ENCODE measurements at regions not wholly inside any gene's neighbourhood (a gene's known extent, or its start where the extent isn't known, plus 50 kb on each side); places are given as distances from the start of the nearest gene placed in this dataset.
"Not testable (repeated sequence)": the region's sequence is repeated elsewhere in the genome, so short reads cannot be mapped to it uniquely, and the experiment has no call there.

- Histone ChIP-seq H3K27me3 (ENCODE audit: control insufficient read depth, insufficient read depth, low read length) (peaks cover 10% of the 10 kb centered on the region), H3K27ac (ENCODE audit: low read length) (no peak overlapping the region), H3K9me3 (replicated peaks; ENCODE audit: control insufficient read depth, low read depth, low read length) (no peaks in the 10 kb centered on the region), H3K4me3 (ENCODE audit: low read length) (no peak overlapping the region), H3K36me3 (ENCODE audit: control insufficient read depth, insufficient read depth, low read length) (no peaks in the 10 kb centered on the region), H3K4me1 (ENCODE audit: control insufficient read depth, insufficient read depth, low read length) (peaks cover 9% of the 10 kb centered on the region)
- no peak for DNase-seq
- 60% methylated on average over 2 of the region's 6 CpGs for WGBS (ENCODE audit: insufficient coverage)
Observed at GRCh38 chr10:117492504-117492903, 50.0 kb upstream of the EMX2 start.

DNA sequence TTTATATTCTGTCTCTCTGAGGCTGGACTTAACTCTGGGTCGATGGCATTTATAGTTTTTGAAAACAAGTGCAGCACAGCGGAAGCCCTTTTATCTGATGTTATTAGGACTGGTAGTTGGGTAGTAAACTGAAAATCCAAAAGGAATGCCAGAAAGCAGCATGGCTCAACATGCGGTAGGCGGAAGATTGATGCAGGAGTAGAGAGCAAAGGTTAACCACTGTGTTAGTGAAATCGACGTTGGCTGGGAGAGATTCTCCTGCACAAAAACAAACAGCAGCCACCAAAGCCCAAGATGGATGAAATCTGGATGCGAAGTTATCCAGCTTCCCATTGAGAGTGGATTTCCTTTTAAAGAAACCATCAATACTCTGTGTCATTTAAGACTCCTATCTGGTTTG, 54.5 kb upstream of the EMX2 start:
- H3K27me3 ChIP-seq (ENCODE audit: control insufficient read depth, insufficient read depth, low read length), result peaks cover 6% of the 10 kb centered on the region
- H3K4me1 ChIP-seq (ENCODE audit: control insufficient read depth, insufficient read depth, low read length), result peaks cover 5% of the 10 kb centered on the region
- 63% methylated on average over 6 of the region's 7 CpGs for WGBS (ENCODE audit: insufficient coverage)
- H3K4me3 ChIP-seq (ENCODE audit: low read length), result no peak overlapping the region
- no peak overlapping the region for H3K27ac ChIP-seq (ENCODE audit: low read length)
- H3K36me3 ChIP-seq (ENCODE audit: control insufficient read depth, insufficient read depth, low read length), result no peaks in the 10 kb centered on the region
- H3K9me3 ChIP-seq (replicated peaks; ENCODE audit: control insufficient read depth, low read depth, low read length), result no peaks in the 10 kb centered on the region
- DNase-seq, result no peak

GRCh38 chr10:117486606-117487005, 55.9 kb upstream of the EMX2 start:
- Histone ChIP-seq H3K27me3 (ENCODE audit: control insufficient read depth, insufficient read depth, low read length) (no peaks in the 10 kb centered on the region), H3K36me3 (ENCODE audit: control insufficient read depth, insufficient read depth, low read length) (no peaks in the 10 kb centered on the region), H3K4me1 (ENCODE audit: control insufficient read depth, insufficient read depth, low read length) (peaks cover 5% of the 10 kb centered on the region), H3K9me3 (replicated peaks; ENCODE audit: control insufficient read depth, low read depth, low read length) (no peaks in the 10 kb centered on the region), H3K27ac (ENCODE audit: low read length) (no peak overlapping the region), H3K4me3 (ENCODE audit: low read length) (no peak overlapping the region)
- DNase-seq, result no peak
- no CpG with 5 or more reads among the region's 4 CpGs for WGBS (ENCODE audit: insufficient coverage)

DNA sequence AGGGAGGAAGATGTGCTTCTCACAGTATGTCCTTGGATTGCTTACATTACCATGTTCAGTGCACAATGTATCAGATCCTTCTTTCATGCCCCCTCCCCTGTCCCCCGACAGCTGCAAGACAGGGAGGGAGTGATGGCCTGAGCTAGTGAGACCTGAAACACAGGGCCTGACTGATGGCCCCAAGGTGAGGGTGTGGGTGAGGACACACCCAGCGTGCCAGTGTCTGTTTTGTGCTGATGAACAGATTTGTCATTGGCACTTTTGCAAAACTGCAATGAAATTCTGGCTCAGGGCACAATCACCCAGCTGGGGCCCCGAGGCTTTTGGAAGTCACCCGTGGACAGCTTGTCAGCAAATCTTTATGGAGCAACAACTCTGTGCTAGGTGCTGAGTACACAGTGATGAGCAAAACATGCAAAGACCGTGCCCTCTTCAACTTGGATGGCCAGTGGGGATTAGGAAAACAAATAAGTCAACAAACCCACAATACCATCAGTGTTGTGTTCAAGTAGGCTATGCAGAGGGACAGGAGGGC, 59.4 kb upstream of the EMX2 start:
- H3K4me3 ChIP-seq (ENCODE audit: low read length), result no peak overlapping the region
- no peak for DNase-seq
- H3K4me1 ChIP-seq (ENCODE audit: control insufficient read depth, insufficient read depth, low read length), result no peaks in the 10 kb centered on the region
- H3K36me3 ChIP-seq (ENCODE audit: control insufficient read depth, insufficient read depth, low read length), result no peaks in the 10 kb centered on the region
- H3K27ac ChIP-seq (ENCODE audit: low read length), result no peak overlapping the region
- H3K9me3 ChIP-seq (replicated peaks; ENCODE audit: control insufficient read depth, low read depth, low read length), result no peaks in the 10 kb centered on the region
- no peaks in the 10 kb centered on the region for H3K27me3 ChIP-seq (ENCODE audit: control insufficient read depth, insufficient read depth, low read length)
- 80% methylated on average over 1 of the region's 5 CpGs for WGBS (ENCODE audit: insufficient coverage)

DNA sequence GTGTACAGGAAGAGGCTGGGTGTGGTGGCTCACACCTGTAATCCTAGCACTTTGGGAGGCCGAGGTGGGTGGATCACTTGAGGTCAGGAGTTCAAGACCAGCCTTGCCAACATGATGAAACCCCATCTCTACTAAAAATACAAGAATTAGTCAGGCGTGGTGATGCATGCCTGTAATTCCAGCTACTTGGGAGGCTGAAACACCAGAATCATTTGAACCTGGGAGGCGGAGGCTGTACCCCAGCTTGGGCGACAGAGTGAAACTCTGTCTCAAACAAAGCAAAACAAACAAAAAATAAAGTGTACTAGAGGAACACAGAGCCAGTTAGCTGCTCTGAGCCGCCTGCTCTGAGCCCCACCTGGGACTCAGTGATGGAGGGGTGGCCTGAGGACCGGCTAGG, 61.5 kb upstream of the EMX2 start:
- not testable (repeated sequence) for H3K4me3 ChIP-seq (ENCODE audit: low read length); H3K36me3 ChIP-seq (ENCODE audit: control insufficient read depth, insufficient read depth, low read length); H3K9me3 ChIP-seq (replicated peaks; ENCODE audit: control insufficient read depth, low read depth, low read length); H3K27me3 ChIP-seq (ENCODE audit: control insufficient read depth, insufficient read depth, low read length); H3K27ac ChIP-seq (ENCODE audit: low read length); DNase-seq; H3K4me1 ChIP-seq (ENCODE audit: control insufficient read depth, insufficient read depth, low read length)
- 84% methylated on average over 2 of the region's 6 CpGs for WGBS (ENCODE audit: insufficient coverage)

GRCh38 chr10:117480097-117480496, 62.4 kb upstream of the EMX2 start:
- Histone ChIP-seq H3K36me3 (ENCODE audit: control insufficient read depth, insufficient read depth, low read length) (no peaks in the 10 kb centered on the region), H3K9me3 (replicated peaks; ENCODE audit: control insufficient read depth, low read depth, low read length) (no peaks in the 10 kb centered on the region), H3K27ac (ENCODE audit: low read length) (no peak overlapping the region), H3K27me3 (ENCODE audit: control insufficient read depth, insufficient read depth, low read length) (peaks cover 2% of the 10 kb centered on the region), H3K4me1 (ENCODE audit: control insufficient read depth, insufficient read depth, low read length) (peaks cover 8% of the 10 kb centered on the region), H3K4me3 (ENCODE audit: low read length) (no peak overlapping the region)
- DNase-seq, result no peak
- WGBS (ENCODE audit: insufficient coverage), result 100% methylated on average over 1 of the region's 1 CpG

GRCh38 chr10:117477961-117478670, 64.4 kb upstream of the EMX2 start:
- WGBS (ENCODE audit: insufficient coverage), result 81% methylated on average over 3 of the region's 5 CpGs
- no peak for DNase-seq
- Histone ChIP-seq H3K27ac (ENCODE audit: low read length) (peak overlapping the region; percentile 89), H3K36me3 (ENCODE audit: control insufficient read depth, insufficient read depth, low read length) (no peaks in the 10 kb centered on the region), H3K4me3 (ENCODE audit: low read length) (no peak overlapping the region), H3K4me1 (ENCODE audit: control insufficient read depth, insufficient read depth, low read length) (peaks cover 8% of the 10 kb centered on the region), H3K9me3 (replicated peaks; ENCODE audit: control insufficient read depth, low read depth, low read length) (no peaks in the 10 kb centered on the region), H3K27me3 (ENCODE audit: control insufficient read depth, insufficient read depth, low read length) (peaks cover 2% of the 10 kb centered on the region)

DNA sequence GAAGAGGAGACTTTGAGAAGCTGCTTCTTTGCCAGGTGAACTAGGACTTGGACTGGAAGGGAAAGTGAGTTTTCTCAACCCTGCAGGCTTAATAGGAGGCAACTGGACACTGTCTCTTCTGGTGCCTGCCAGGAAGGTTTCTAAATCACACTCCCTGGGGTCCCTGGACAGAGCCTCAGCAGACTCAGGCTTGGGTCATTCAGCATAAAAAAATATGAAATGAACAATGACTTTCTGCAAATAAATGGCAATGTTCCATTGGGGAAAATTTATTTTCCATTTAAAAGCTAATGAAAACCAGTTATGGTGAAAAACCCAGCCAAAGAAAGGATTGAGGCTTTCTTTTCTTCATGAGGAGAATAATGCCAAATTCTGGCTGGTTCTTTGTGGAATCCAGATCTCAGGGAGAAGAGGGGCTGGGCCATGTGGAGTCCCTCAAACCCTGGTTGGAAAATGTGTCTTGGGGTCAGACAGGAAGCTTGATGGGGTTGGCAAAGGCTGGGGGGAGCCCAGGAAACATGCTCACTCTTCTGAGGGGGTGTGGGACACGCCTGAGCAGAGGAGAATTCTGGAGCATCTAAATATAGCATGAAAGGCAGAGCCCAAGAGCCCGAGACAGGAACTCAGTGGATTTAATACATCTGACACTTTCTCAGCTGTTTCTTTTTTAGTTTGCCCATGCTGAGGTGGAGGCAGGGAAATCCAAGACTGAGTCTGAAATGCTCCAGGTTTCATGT, 65.2 kb upstream of the EMX2 start:
- Histone ChIP-seq H3K4me1 (ENCODE audit: control insufficient read depth, insufficient read depth, low read length) (peaks cover 8% of the 10 kb centered on the region), H3K27me3 (ENCODE audit: control insufficient read depth, insufficient read depth, low read length) (peaks cover 5% of the 10 kb centered on the region), H3K27ac (ENCODE audit: low read length) (peak overlapping the region; percentile 89), H3K36me3 (ENCODE audit: control insufficient read depth, insufficient read depth, low read length) (no peaks in the 10 kb centered on the region), H3K9me3 (replicated peaks; ENCODE audit: control insufficient read depth, low read depth, low read length) (no peaks in the 10 kb centered on the region), H3K4me3 (ENCODE audit: low read length) (no peak overlapping the region)
- peak; percentile 93 for DNase-seq
- 50% methylated on average over 1 of the region's 2 CpGs for WGBS (ENCODE audit: insufficient coverage)

- Histone ChIP-seq H3K36me3 (ENCODE audit: control insufficient read depth, insufficient read depth, low read length) (no peaks in the 10 kb centered on the region), H3K4me1 (ENCODE audit: control insufficient read depth, insufficient read depth, low read length) (peaks cover 8% of the 10 kb centered on the region), H3K27me3 (ENCODE audit: control insufficient read depth, insufficient read depth, low read length) (peaks cover 5% of the 10 kb centered on the region), H3K27ac (ENCODE audit: low read length) (peak overlapping the region; percentile 89), H3K9me3 (replicated peaks; ENCODE audit: control insufficient read depth, low read depth, low read length) (no peaks in the 10 kb centered on the region), H3K4me3 (ENCODE audit: low read length) (no peak overlapping the region)
- WGBS (ENCODE audit: insufficient coverage), result 6% methylated on average over 2 of the region's 3 CpGs
- DNase-seq, result peak; percentile 93
Observed at GRCh38 chr10:117476716-117477115, 65.8 kb upstream of the EMX2 start.

DNA sequence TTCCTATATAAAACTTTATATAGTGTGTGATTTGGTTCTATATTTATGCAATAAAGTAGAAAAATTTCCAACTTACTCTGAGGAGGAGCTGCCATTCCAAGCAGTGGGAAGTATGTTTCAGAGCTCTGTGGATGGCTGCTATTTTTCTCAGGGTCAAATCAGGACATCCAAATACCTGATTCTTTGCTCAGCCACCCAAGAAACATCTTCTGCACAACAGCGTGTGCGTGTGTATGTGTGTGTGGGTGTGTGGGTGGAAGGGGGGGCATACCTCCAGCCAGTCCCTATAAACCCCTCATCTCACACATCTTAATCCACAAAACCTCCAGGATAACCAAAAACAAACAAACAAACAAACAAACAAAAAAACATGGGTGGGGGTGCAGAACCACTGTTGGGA, 66.3 kb upstream of the EMX2 start:
- H3K4me3 ChIP-seq (ENCODE audit: low read length), result no peak overlapping the region
- WGBS (ENCODE audit: insufficient coverage), result no CpG with 5 or more reads among the region's 2 CpGs
- H3K4me1 ChIP-seq (ENCODE audit: control insufficient read depth, insufficient read depth, low read length), result peaks cover 8% of the 10 kb centered on the region
- H3K27me3 ChIP-seq (ENCODE audit: control insufficient read depth, insufficient read depth, low read length), result peaks cover 5% of the 10 kb centered on the region
- no peaks in the 10 kb centered on the region for H3K9me3 ChIP-seq (replicated peaks; ENCODE audit: control insufficient read depth, low read depth, low read length)
- DNase-seq, result peak; percentile 31
- H3K36me3 ChIP-seq (ENCODE audit: control insufficient read depth, insufficient read depth, low read length), result no peaks in the 10 kb centered on the region
- H3K27ac ChIP-seq (ENCODE audit: low read length), result peak overlapping the region; percentile 83

Measured in muscle of leg (tissue), 3 donors.